Activated naive CD4-positive, alpha-beta T cell treated with anti-CD3 and anti-CD28 coated beads, Interleukin-2, amount 50 U/mL, for 24 hours (primary cell): ENCODE measurements at regions not wholly inside any gene's neighbourhood (a gene's known extent, or its start where the extent isn't known, plus 50 kb on each side); places are given as distances from the start of the nearest gene placed in this dataset.

Experiments used
- H3K27ac Mint-ChIP-seq: one replicate; pipeline ENCODE4 v1.8.0; 2021; ENCODE audit warnings: mild to moderate bottlenecking, mixed read lengths
- H3K27me3 Mint-ChIP-seq: one replicate; pipeline ENCODE4 v1.8.0; 2021; ENCODE audit warnings: mixed read lengths
- H3K36me3 Mint-ChIP-seq: one replicate; pipeline ENCODE4 v1.8.0; 2021; ENCODE audit warnings: mixed read lengths
- H3K4me1 Mint-ChIP-seq: one replicate; pipeline ENCODE4 v1.8.0; 2021; ENCODE audit warnings: mixed read lengths
- H3K4me3 Mint-ChIP-seq: one replicate; pipeline ENCODE4 v1.8.0; 2021; ENCODE audit warnings: mild to moderate bottlenecking, mixed read lengths
- H3K9me3 Mint-ChIP-seq: one replicate; pipeline ENCODE4 v1.8.0; 2021; ENCODE audit warnings: mixed read lengths

DNA sequence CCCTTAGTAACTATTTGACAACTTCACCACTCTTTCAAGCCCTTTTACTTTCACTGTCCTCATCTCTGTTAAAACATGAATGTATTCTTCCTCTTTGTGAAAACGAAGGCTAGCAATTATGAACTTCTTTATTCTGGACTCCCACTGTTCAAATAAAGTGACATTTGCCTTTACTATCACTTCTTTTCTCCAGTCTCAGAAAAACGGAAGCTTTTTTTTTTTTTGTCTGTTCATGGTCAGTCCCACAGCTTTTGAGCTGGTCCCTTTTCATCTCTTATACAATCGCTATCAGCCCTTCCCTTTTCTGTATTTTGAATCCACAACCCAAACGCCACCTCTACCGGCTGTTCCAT lies 327.7 kb downstream of the DKK2 start:
- Mint-ChIP-seq H3K27me3 (no peaks in the 10 kb centered on the region), H3K27ac (no peak overlapping the region), H3K4me1 (no peaks in the 10 kb centered on the region), H3K9me3 (peaks cover 13% of the 10 kb centered on the region), H3K4me3 (no peak overlapping the region), H3K36me3 (no peaks in the 10 kb centered on the region)

DNA sequence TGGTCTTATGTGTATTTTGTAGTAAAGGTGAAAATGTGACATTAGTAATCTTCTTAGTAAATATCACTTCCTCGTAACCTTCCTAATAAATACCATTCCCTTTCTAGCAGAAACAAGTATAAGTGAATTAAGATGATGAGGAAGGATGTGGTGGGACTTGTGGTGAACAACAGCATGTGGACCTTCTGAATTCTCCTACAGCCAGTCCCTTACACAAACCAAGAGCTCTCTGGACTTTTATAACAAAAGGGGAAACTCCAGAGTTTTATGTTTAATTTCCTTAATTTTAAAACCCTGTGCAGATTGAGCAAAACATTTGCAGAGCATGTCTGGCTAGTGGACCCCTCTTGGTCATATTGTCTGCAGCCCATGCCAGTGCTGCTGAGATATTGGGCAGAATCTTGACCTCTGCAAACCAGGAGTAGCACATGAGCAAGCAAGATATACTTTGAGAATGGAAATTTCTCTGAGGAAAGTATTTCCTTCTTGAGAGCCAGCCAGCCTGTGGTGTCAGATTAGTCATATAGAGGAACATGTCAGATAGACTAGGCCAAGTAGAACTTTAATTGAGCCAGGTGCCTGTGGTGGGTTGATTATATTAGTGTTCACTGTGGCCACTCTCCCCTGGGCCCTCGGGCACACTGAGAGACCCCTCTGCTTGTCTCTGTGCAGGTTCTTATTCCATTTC lies 328.2 kb downstream of the DKK2 start:
- H3K4me1 Mint-ChIP-seq = no peaks in the 10 kb centered on the region
- H3K36me3 Mint-ChIP-seq = no peaks in the 10 kb centered on the region
- no peak overlapping the region for H3K27ac Mint-ChIP-seq
- peaks cover 9% of the 10 kb centered on the region for H3K9me3 Mint-ChIP-seq
- no peaks in the 10 kb centered on the region for H3K27me3 Mint-ChIP-seq
- H3K4me3 Mint-ChIP-seq = no peak overlapping the region

DNA sequence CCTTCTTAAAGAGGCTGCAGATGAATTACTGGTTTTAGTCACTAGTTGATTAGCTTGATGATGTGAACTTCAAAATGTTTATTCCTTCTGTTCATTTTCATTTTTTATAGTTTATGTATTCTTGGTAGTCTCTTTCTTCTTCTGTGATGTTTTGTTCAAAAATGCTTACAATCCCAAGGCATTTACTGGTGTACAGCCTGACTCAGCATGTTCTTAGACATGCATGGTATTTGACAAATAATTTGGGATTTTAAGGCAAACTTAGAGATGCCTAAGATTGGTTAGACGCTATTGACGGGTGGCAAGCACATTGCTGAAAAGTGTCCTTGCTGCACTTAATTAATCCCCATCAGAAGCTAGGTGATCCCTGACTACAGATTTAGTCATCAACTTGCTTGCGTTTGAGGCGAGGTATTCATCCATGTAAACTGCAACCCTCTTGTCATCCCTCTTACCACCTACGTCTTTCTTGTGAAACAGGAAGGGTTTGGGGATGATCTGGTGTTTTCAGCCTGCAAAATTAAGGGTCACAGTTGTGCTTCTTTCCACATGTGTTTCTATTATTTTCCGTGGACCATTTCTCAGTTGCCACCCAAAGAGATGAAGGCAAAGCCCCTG lies 331.8 kb downstream of the DKK2 start:
- Mint-ChIP-seq H3K27me3 (no peaks in the 10 kb centered on the region), H3K4me3 (no peak overlapping the region), H3K9me3 (peaks cover 11% of the 10 kb centered on the region), H3K27ac (no peak overlapping the region), H3K4me1 (no peaks in the 10 kb centered on the region), H3K36me3 (no peaks in the 10 kb centered on the region)

DNA sequence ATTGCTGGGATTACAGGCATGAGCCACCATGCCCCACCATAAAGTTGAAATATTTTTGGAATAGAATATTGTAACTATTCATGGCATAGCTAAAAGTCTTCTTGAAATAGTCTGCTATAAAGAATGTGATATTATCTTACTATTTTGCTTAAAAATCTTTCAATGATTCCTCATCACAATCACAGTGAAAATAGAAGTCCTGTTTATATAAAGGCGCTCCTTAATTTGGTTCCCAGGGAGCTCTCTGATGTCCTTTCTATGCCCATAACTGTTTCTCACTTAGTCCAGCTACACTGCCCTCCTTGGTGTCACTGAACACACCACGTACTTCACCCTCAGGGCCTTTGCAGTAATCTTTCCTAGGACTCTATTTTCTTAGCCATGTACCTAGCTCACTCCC lies 331.7 kb upstream of the GIMD1 start:
- Mint-ChIP-seq H3K4me3 (no peak overlapping the region), H3K27me3 (no peaks in the 10 kb centered on the region), H3K4me1 (no peaks in the 10 kb centered on the region), H3K36me3 (no peaks in the 10 kb centered on the region), H3K9me3 (peaks cover 11% of the 10 kb centered on the region), H3K27ac (no peak overlapping the region)

DNA sequence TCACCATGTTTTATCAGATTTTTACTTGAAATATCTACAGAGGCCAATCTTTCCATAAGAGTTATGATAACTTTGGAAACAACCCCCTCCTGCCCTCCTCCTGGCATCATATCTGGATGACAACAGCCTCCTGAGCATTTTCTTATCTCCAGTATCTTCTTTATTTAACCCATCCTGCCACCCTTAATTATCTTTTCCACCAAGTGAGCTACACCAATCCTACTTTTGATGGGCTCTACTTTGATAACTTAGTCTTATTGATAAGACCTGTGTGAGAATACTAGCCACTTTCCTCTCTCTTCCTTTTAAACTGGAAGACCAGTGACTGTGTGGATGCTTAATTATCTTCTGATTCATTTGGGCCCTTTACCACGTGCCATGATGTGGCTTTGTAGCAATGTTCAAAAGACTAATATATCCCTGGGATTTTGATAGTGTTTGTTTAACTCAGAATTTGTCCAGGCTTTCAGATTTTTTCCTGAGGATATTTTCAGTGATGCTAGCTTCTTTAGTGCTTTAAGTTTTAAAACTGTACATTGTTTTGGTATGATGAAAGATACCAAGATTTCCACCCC lies 330.1 kb upstream of the GIMD1 start:
- no peaks in the 10 kb centered on the region for H3K27me3 Mint-ChIP-seq

DNA sequence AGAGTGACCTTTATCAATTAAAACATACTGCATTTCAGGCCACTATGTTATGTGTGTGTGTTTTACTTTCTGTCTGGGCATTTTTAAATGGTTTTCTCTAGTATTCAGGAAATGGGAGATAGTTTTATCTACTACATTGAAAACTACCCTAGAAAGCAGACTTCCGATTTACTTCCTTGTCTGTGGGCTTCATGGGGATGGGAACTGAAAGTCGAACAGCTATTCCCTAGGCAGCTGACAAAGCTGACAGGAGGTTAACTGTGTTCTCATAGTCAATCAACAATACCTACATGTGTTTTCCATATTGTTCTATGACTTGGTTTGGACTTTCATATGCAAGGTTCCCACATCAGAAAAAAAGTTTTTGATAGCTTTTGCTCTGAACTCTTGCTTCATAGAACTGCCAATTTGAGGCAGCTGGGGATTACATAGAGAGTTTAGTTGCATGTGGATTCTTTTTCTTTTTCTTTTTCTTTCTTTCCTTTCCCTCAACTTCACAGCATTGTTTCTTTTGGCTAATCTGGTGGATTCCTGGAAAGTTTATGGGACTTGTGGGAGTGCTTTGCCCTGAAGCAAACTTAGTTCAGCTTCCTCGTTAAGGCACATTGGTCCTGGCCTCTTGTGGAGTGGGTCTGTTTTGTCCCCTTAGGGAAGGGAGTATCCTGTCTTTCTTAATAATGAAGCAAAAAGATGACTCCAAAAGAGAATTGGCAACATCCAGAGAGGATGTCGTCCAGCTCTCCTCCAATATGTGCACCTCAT lies 327.1 kb upstream of the GIMD1 start:
- Mint-ChIP-seq H3K36me3 (no peaks in the 10 kb centered on the region), H3K27me3 (no peaks in the 10 kb centered on the region), H3K27ac (no peak overlapping the region), H3K4me1 (no peaks in the 10 kb centered on the region), H3K4me3 (no peak overlapping the region), H3K9me3 (peaks cover 9% of the 10 kb centered on the region)

More for the DNA sequence above, 330.1 kb upstream of the GIMD1 start:
- no peaks in the 10 kb centered on the region for H3K36me3 Mint-ChIP-seq
- H3K4me1 Mint-ChIP-seq = no peaks in the 10 kb centered on the region
- H3K4me3 Mint-ChIP-seq = no peak overlapping the region
- no peak overlapping the region for H3K27ac Mint-ChIP-seq
- H3K9me3 Mint-ChIP-seq = peaks cover 9% of the 10 kb centered on the region

DNA sequence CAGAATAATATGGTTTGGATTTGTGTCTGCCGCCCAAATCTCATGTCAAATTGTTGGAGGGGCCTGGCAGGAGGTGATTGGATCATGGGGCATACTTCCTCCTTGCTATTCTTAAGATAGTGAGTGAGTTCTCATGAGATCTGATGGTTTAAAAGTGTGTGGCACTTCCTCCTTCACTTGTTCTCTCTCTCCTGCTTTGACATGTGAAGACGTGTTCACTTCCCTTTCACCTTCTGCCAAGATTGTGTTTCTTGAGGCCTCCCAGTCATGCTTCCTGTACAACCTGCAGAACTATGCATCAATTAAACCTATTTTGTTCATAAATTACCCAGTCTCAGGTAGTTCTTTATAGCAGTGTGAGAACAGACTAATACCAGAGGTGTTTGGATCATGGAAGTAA lies 325.7 kb upstream of the GIMD1 start:
- no peaks in the 10 kb centered on the region for H3K27me3 Mint-ChIP-seq
- no peak overlapping the region for H3K27ac Mint-ChIP-seq
- no peak overlapping the region for H3K4me3 Mint-ChIP-seq
- no peaks in the 10 kb centered on the region for H3K4me1 Mint-ChIP-seq
- H3K36me3 Mint-ChIP-seq = no peaks in the 10 kb centered on the region
- peaks cover 6% of the 10 kb centered on the region for H3K9me3 Mint-ChIP-seq

DNA sequence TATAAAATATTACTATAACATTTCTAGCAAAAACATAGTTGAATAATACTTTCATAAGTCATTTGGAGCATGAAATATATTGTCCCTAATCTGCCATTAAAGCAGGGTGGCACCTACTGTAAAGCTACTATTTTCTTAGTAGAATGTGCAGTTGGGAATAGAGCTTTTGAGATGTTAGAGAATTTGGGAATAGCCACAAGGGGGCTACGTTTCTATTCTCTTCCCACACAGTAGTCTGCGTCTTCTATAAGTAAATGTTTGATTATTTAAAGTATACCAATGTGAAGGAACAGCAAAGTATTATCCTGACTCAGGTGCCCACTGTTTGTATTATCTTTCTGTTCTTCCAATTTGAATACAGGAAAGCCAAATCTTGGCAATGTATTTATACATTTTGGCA lies 323.2 kb upstream of the GIMD1 start:
- no peaks in the 10 kb centered on the region for H3K4me1 Mint-ChIP-seq
- H3K27ac Mint-ChIP-seq = no peak overlapping the region
- H3K27me3 Mint-ChIP-seq = no peaks in the 10 kb centered on the region
- H3K36me3 Mint-ChIP-seq = no peaks in the 10 kb centered on the region
- H3K4me3 Mint-ChIP-seq = no peak overlapping the region
- H3K9me3 Mint-ChIP-seq = peaks cover 5% of the 10 kb centered on the region

DNA sequence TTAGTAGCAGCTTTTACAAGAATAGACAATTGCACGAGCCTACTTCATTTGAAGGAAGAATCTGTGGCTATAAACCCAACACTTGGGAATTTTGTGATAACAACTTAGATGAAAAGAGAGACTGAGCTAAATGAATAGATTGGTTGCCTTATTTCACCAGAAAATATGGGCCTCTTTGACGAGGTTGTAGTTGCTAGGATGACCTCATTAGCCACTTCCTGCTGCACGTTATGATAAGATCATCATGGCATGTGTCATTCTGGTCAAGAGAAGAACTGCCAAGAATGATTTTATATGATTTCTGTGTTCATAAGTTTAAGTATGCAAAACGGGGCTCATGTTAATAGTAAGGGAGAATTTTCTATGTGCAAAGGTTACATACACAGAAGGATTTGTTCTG lies 321.9 kb upstream of the GIMD1 start:
- no peaks in the 10 kb centered on the region for H3K27me3 Mint-ChIP-seq
- peaks cover 10% of the 10 kb centered on the region for H3K9me3 Mint-ChIP-seq
- no peaks in the 10 kb centered on the region for H3K36me3 Mint-ChIP-seq
- H3K27ac Mint-ChIP-seq = no peak overlapping the region
- H3K4me1 Mint-ChIP-seq = no peaks in the 10 kb centered on the region
- no peak overlapping the region for H3K4me3 Mint-ChIP-seq

DNA sequence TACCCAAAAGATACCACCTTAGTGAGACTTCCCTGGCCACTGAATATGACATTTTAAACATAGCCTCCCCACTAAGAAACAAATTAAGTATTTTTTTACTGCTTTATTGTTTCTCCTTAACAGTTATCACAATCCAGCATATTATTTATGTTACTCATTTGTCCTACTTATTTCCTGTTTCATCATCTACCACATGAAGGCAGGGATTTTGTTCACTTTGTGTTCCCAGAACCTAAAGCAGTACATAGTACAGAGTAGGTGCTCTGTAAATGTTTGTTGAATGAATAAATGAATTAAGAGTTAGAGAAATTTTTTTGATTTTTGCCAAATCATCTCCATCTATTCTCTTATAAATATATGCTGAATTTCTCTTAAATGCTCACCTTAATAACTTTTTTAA lies 318.4 kb upstream of the GIMD1 start:
- H3K4me3 Mint-ChIP-seq = no peak overlapping the region
- H3K36me3 Mint-ChIP-seq = peaks cover under 1% of the 10 kb centered on the region
- peaks cover 14% of the 10 kb centered on the region for H3K9me3 Mint-ChIP-seq
- H3K27me3 Mint-ChIP-seq = no peaks in the 10 kb centered on the region
- H3K4me1 Mint-ChIP-seq = no peaks in the 10 kb centered on the region
- H3K27ac Mint-ChIP-seq = no peak overlapping the region

DNA sequence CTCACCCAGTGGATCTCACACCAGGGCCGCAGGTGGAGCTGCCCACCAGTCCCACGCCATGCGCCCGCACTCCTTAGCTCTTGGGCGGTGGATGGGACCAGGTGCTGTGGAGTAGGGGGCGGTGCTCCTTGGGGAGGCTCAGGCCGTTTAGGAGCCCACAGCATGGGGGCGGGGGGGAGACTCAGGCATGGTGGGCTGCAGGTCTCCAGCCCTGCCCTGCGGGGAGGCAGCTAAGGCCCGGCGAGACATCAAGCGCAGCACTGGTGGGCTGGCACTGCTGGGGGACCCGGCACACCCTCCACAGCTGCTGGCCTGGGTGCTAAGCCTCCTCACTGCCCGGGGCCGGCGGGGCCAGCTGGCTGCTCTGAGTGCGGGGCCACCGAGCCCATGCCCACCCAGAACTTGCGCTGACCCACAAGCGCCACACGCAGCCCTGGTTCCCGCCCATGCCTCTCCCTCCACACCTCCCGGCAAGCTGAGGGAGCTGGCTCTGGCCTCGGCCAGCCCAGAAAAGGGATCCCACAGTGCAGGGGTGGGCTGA lies 312.9 kb upstream of the GIMD1 start:
- Mint-ChIP-seq H3K4me1 (no peaks in the 10 kb centered on the region), H3K27ac (no peak overlapping the region), H3K9me3 (peaks cover 9% of the 10 kb centered on the region), H3K36me3 (peaks cover 2% of the 10 kb centered on the region), H3K27me3 (no peaks in the 10 kb centered on the region), H3K4me3 (no peak overlapping the region)

DNA sequence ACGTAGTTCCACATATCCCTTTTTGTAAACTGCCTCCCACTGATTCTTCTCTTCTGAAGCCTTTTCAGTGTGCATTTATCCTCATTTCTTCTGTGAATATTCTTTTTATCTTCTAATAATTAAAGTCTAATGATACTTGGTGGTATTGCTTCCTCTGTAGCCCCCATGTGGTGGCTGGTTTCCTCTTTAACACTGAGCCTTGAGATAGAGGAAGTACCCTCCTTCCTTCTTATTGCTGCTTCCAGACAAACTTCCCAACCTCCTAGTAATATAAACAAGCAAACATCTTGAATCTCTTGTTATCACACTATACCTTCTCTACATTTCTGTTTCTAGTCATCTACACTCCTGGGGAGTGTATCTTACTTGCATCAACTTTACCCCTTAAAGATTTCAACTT lies 310.5 kb upstream of the GIMD1 start:
- Mint-ChIP-seq H3K36me3 (peaks cover 2% of the 10 kb centered on the region), H3K4me1 (no peaks in the 10 kb centered on the region), H3K4me3 (no peak overlapping the region), H3K9me3 (peaks cover 11% of the 10 kb centered on the region), H3K27ac (no peak overlapping the region), H3K27me3 (no peaks in the 10 kb centered on the region)

DNA sequence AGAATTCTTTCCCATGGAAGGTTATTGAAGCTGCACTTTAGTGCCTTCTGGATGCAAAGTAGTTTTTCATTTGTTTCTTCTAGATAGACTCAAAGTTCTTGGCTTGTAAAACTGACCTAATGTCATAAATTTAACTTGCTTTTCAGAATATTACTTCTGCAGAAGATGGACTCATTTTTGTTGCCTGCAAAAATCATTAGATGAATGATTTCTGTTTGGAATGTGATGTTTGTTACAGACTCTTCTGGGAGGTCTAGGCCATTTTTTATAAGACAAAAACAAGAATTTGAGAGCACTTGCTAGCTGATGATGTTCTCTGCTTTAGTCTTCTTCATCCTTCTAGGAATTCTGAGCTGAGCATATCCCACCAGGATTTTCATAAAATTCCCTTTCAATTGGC lies 308.6 kb upstream of the GIMD1 start:
- H3K4me3 Mint-ChIP-seq = no peak overlapping the region
- H3K27me3 Mint-ChIP-seq = no peaks in the 10 kb centered on the region
- peaks cover 2% of the 10 kb centered on the region for H3K36me3 Mint-ChIP-seq
- H3K27ac Mint-ChIP-seq = no peak overlapping the region
- no peaks in the 10 kb centered on the region for H3K4me1 Mint-ChIP-seq
- peaks cover 9% of the 10 kb centered on the region for H3K9me3 Mint-ChIP-seq

DNA sequence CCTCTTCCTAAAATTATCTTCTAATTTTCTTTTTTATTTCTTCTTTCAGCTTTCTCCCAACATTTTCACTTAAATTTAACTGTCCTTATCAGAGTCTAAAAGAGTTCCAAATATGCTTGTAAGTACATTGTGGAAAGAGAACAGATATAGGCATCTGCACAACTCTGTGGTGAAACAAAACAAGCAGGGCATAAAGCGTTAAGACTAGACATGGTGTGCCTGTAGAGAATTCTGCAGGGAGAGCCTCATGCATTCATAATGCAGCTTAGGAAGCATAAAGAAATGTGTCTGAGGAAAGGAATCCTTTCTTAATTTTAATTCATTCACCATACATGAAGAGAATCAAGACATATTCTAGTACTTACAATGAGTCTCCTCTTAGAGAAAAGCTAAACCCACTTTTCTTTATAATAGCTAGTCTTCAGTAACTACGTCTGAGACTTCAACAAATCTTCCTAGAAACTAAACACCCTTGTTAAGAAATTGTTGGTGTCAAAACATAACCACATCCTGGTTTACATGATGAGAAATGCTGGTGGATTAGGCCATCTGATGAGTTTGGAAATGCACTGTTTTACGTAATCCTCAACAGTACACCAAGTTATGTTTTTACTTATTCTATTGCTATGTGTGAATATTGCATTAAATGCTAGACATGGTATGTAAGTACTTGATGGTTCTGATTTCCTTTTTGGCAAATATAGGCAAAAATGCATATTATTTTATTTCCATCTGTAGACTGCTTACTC lies 307.8 kb upstream of the GIMD1 start:
- peaks cover 4% of the 10 kb centered on the region for H3K9me3 Mint-ChIP-seq

DNA sequence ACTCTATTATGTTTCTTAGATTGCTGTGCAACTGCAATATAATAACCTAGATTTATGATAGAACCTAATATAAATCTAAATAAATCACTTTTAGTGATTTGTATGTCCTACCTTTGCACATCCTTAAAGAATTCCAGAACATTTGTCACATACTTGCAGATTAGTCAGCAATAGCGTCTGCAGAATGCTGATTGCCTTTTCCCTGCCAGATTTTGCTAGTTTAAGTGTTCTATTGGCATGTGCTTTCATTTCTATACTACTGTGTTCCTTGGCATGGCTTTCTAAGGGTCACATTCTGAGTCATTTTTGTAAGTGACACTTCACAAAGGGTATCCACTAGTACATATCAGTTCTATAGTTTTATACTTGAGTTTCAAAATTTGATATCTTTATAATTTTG lies 303.1 kb upstream of the GIMD1 start:
- no peaks in the 10 kb centered on the region for H3K4me1 Mint-ChIP-seq
- H3K36me3 Mint-ChIP-seq = no peaks in the 10 kb centered on the region
- no peak overlapping the region for H3K4me3 Mint-ChIP-seq
- no peak overlapping the region for H3K27ac Mint-ChIP-seq
- H3K27me3 Mint-ChIP-seq = no peaks in the 10 kb centered on the region
- H3K9me3 Mint-ChIP-seq = peaks cover 11% of the 10 kb centered on the region

More for the DNA sequence above, 307.8 kb upstream of the GIMD1 start:
- Mint-ChIP-seq H3K4me1 (no peaks in the 10 kb centered on the region), H3K4me3 (no peak overlapping the region), H3K36me3 (no peaks in the 10 kb centered on the region), H3K27me3 (no peaks in the 10 kb centered on the region), H3K27ac (no peak overlapping the region)
